Activated CD8-positive, alpha-beta T cell treated with anti-CD3 and anti-CD28 coated beads, Interleukin-2, amount 10 ng/mL, durations not matched to agents 7 days and 5 days (primary cell): ENCODE measurements at regions not wholly inside any gene's neighbourhood (a gene's known extent, or its start where the extent isn't known, plus 50 kb on each side); places are given as distances from the start of the nearest gene placed in this dataset.
A peak's percentile ranks its signal among the peaks of the same experiment; 100 is the strongest.
"Not testable (repeated sequence)": the region's sequence is repeated elsewhere in the genome, so short reads cannot be mapped to it uniquely, and the experiment has no call there.

Experiments used
- ATAC-seq: fragments of 150-1000 bp; cut with Tn5 transposase; one replicate; pipeline ENCODE4 v1.10.0; 2021; ENCODE audit warnings: moderate library complexity
- CTCF ChIA-PET: fragments of 350-600 bp; sonication (Branson Sonifier 250); formaldehyde crosslinking; loops from one replicate; lab custom pipeline; 2021; ENCODE audit warnings: antibody characterized with exemption; lab: Charles Lee
- POLR2A ChIA-PET: fragments of 350-600 bp; sonication (Branson Sonifier 250); formaldehyde crosslinking; loops from one replicate; lab custom pipeline; 2021; ENCODE audit warnings: antibody characterized with exemption; lab: Charles Lee
- DNase-seq: peaks from one replicate; pipeline ENCODE4 v3.0.0-alpha.2; 2020
- H3K27ac Mint-ChIP-seq: one replicate; pipeline ENCODE4 v1.8.0; 2021; ENCODE audit warnings: mild to moderate bottlenecking, mixed read lengths
- H3K27me3 Mint-ChIP-seq: one replicate; pipeline ENCODE4 v1.8.0; 2021; ENCODE audit warnings: low read depth, mixed read lengths
- H3K36me3 Mint-ChIP-seq: one replicate; pipeline ENCODE4 v1.8.0; 2021; ENCODE audit warnings: low read depth, mixed read lengths
- H3K4me1 Mint-ChIP-seq: one replicate; pipeline ENCODE4 v1.8.0; 2021; ENCODE audit warnings: low read depth, mixed read lengths
- H3K4me3 Mint-ChIP-seq: one replicate; pipeline ENCODE4 v1.8.0; 2021; ENCODE audit warnings: mild to moderate bottlenecking, mixed read lengths
- H3K9me3 Mint-ChIP-seq: one replicate; pipeline ENCODE4 v1.8.0; 2022; ENCODE audit warnings: mixed read lengths; ENCODE audit not compliant: insufficient read depth

GRCh38 chr1:168474322-168474721, 69.5 kb downstream of the XCL2 start:
- H3K36me3 Mint-ChIP-seq = peaks cover 57% of the 10 kb centered on the region
- no peak overlapping the region for H3K27ac Mint-ChIP-seq
- H3K27me3 Mint-ChIP-seq = no peaks in the 10 kb centered on the region
- DNase-seq = no peak
- POLR2A ChIA-PET = no interaction called here
- no peak for ATAC-seq
- CTCF ChIA-PET = interaction anchor here (0.8 to 1.7 kb wide), 2 partner anchors 8 to 129 kb away, joined by 3 to 4 read pairs; no protein-coding TSS in a partner anchor
- peaks cover 34% of the 10 kb centered on the region for H3K9me3 Mint-ChIP-seq
- no peak overlapping the region for H3K4me3 Mint-ChIP-seq
- H3K4me1 Mint-ChIP-seq = peaks cover 47% of the 10 kb centered on the region

- H3K27ac Mint-ChIP-seq = no peak overlapping the region
- H3K4me3 Mint-ChIP-seq = no peak overlapping the region
- H3K36me3 Mint-ChIP-seq = peaks cover 55% of the 10 kb centered on the region
- H3K27me3 Mint-ChIP-seq = no peaks in the 10 kb centered on the region
- POLR2A ChIA-PET = no interaction called here
- ATAC-seq = no peak
- CTCF ChIA-PET = no interaction called here
- H3K4me1 Mint-ChIP-seq = peaks cover 48% of the 10 kb centered on the region
- peaks cover 28% of the 10 kb centered on the region for H3K9me3 Mint-ChIP-seq
- no peak for DNase-seq
Measured at GRCh38 chr1:168473126-168473525, 70.7 kb downstream of the XCL2 start.

- no peak overlapping the region for H3K27ac Mint-ChIP-seq
- ATAC-seq (peak; percentile 16), DNase-seq (no peak)
- CTCF ChIA-PET = no interaction called here
- H3K9me3 Mint-ChIP-seq = peaks cover 28% of the 10 kb centered on the region
- no peaks in the 10 kb centered on the region for H3K27me3 Mint-ChIP-seq
- H3K4me3 Mint-ChIP-seq = no peak overlapping the region
- H3K36me3 Mint-ChIP-seq = peaks cover 57% of the 10 kb centered on the region
- POLR2A ChIA-PET = no interaction called here
- H3K4me1 Mint-ChIP-seq = peaks cover 49% of the 10 kb centered on the region
Measured at GRCh38 chr1:168472223-168472622, 71.6 kb downstream of the XCL2 start.

GRCh38 chr1:168470901-168471431, 72.8 kb downstream of the XCL2 start:
- ATAC-seq (no peak), DNase-seq (no peak)
- Mint-ChIP-seq H3K4me1 (peaks cover 53% of the 10 kb centered on the region), H3K4me3 (no peak overlapping the region), H3K9me3 (peaks cover 28% of the 10 kb centered on the region), H3K27ac (peak overlapping the region; percentile 37), H3K27me3 (no peaks in the 10 kb centered on the region), H3K36me3 (peaks cover 52% of the 10 kb centered on the region)
- ChIA-PET CTCF (interaction anchor here (0.6 to 6.1 kb wide), 7 partner anchors 16 to 638 kb away, joined by 3 to 143 read pairs (median 3); no protein-coding TSS in a partner anchor), POLR2A (interaction anchor here (0.6 to 1.3 kb wide), 4 partner anchors 27 to 70 kb away, joined by 3 to 5 read pairs (median 4); no protein-coding TSS in a partner anchor)

GRCh38 chr1:168469690-168470089, 74.1 kb downstream of the XCL2 start:
- ChIA-PET POLR2A (interaction anchor here (1.3 to 1.7 kb wide), 2 partner anchors 26 to 29 kb away, joined by 4 read pairs; no protein-coding TSS in a partner anchor), CTCF (interaction anchor here (1.0 to 6.1 kb wide), 10 partner anchors 7 to 235 kb away, joined by 3 to 143 read pairs (median 4); no protein-coding TSS in a partner anchor)
- Mint-ChIP-seq H3K27ac (peak overlapping the region; percentile 75), H3K36me3 (peaks cover 56% of the 10 kb centered on the region), H3K4me3 (no peak overlapping the region), H3K27me3 (no peaks in the 10 kb centered on the region), H3K9me3 (peaks cover 20% of the 10 kb centered on the region), H3K4me1 (peaks cover 66% of the 10 kb centered on the region)
- peak; percentile 73 for ATAC-seq
- peak; percentile 59 for DNase-seq

GRCh38 chr1:168468822-168469221, 75.0 kb downstream of the XCL2 start:
- H3K9me3 Mint-ChIP-seq = peaks cover 23% of the 10 kb centered on the region
- H3K36me3 Mint-ChIP-seq = peaks cover 58% of the 10 kb centered on the region
- H3K27ac Mint-ChIP-seq = peak overlapping the region; percentile 84
- no peak overlapping the region for H3K4me3 Mint-ChIP-seq
- ATAC-seq = no peak
- no peaks in the 10 kb centered on the region for H3K27me3 Mint-ChIP-seq
- peaks cover 73% of the 10 kb centered on the region for H3K4me1 Mint-ChIP-seq
- POLR2A ChIA-PET = interaction anchor here (0.6 to 1.9 kb wide), 5 partner anchors 9 to 52 kb away, joined by 3 to 8 read pairs (median 5); no protein-coding TSS in a partner anchor
- CTCF ChIA-PET = interaction anchor here (0.9 to 6.1 kb wide), 15 partner anchors 8 to 234 kb away, joined by 3 to 143 read pairs (median 3); no protein-coding TSS in a partner anchor
- no peak for DNase-seq

GRCh38 chr1:168468042-168468809, 75.6 kb downstream of the XCL2 start:
- Mint-ChIP-seq H3K27ac (peak overlapping the region; percentile 84), H3K4me3 (peak overlapping the region; percentile 70), H3K9me3 (peaks cover 19% of the 10 kb centered on the region), H3K4me1 (peaks cover 74% of the 10 kb centered on the region), H3K36me3 (peaks cover 58% of the 10 kb centered on the region), H3K27me3 (no peaks in the 10 kb centered on the region)
- POLR2A ChIA-PET = interaction anchor here (0.9 to 3.0 kb wide), 6 partner anchors 23 to 53 kb away, joined by 3 to 27 read pairs (median 6); no protein-coding TSS in a partner anchor
- CTCF ChIA-PET = interaction anchor here (0.8 to 6.1 kb wide), 13 partner anchors 9 to 135 kb away, joined by 3 to 143 read pairs (median 3); no protein-coding TSS in a partner anchor
- ATAC-seq (no peak), DNase-seq (no peak)

GRCh38 chr1:168467452-168467851, 76.3 kb downstream of the XCL2 start:
- POLR2A ChIA-PET = interaction anchor here (0.7 to 3.0 kb wide), 5 partner anchors 23 to 132 kb away, joined by 3 to 27 read pairs (median 5); no protein-coding TSS in a partner anchor
- H3K9me3 Mint-ChIP-seq = peaks cover 11% of the 10 kb centered on the region
- peak; percentile 26 for ATAC-seq
- peak overlapping the region; percentile 70 for H3K4me3 Mint-ChIP-seq
- no peaks in the 10 kb centered on the region for H3K27me3 Mint-ChIP-seq
- H3K4me1 Mint-ChIP-seq = peaks cover 75% of the 10 kb centered on the region
- CTCF ChIA-PET = interaction anchor here (0.8 to 6.1 kb wide), 6 partner anchors 24 to 136 kb away, joined by 3 to 143 read pairs (median 8); no protein-coding TSS in a partner anchor
- H3K36me3 Mint-ChIP-seq = peaks cover 56% of the 10 kb centered on the region
- peak; percentile 54 for DNase-seq
- H3K27ac Mint-ChIP-seq = peak overlapping the region; percentile 84

- H3K36me3 Mint-ChIP-seq = peaks cover 59% of the 10 kb centered on the region
- CTCF ChIA-PET = interaction anchor here (0.8 to 6.1 kb wide), 7 partner anchors 14 to 124 kb away, joined by 3 to 143 read pairs (median 3); no protein-coding TSS in a partner anchor
- peaks cover 13% of the 10 kb centered on the region for H3K9me3 Mint-ChIP-seq
- peaks cover 78% of the 10 kb centered on the region for H3K4me1 Mint-ChIP-seq
- H3K27ac Mint-ChIP-seq = peak overlapping the region; percentile 84
- no peaks in the 10 kb centered on the region for H3K27me3 Mint-ChIP-seq
- POLR2A ChIA-PET = interaction anchor here (0.6 to 3.0 kb wide), 4 partner anchors 22 to 133 kb away, joined by 3 to 27 read pairs (median 4); no protein-coding TSS in a partner anchor
- H3K4me3 Mint-ChIP-seq = peak overlapping the region; percentile 70
- DNase-seq (no peak), ATAC-seq (peak; percentile 32)
Measured at GRCh38 chr1:168466714-168467131, 77.1 kb downstream of the XCL2 start.

- ChIA-PET CTCF (interaction anchor here (0.7 to 6.1 kb wide), 9 partner anchors 14 to 137 kb away, joined by 3 to 143 read pairs (median 3); no protein-coding TSS in a partner anchor), POLR2A (interaction anchor here (0.6 to 3.0 kb wide), 2 partner anchors 21 to 27 kb away, joined by 4 to 27 read pairs; no protein-coding TSS in a partner anchor)
- peaks cover 77% of the 10 kb centered on the region for H3K4me1 Mint-ChIP-seq
- H3K27me3 Mint-ChIP-seq = no peaks in the 10 kb centered on the region
- peaks cover 19% of the 10 kb centered on the region for H3K9me3 Mint-ChIP-seq
- peak overlapping the region; percentile 84 for H3K27ac Mint-ChIP-seq
- H3K36me3 Mint-ChIP-seq = peaks cover 64% of the 10 kb centered on the region
- peak overlapping the region; percentile 3 for H3K4me3 Mint-ChIP-seq
- DNase-seq (peak; percentile 71), ATAC-seq (peak; percentile 61)
Measured at GRCh38 chr1:168466092-168466713, 77.6 kb downstream of the XCL2 start.

- H3K27me3 Mint-ChIP-seq, DNase-seq, POLR2A ChIA-PET, H3K4me3 Mint-ChIP-seq, H3K27ac Mint-ChIP-seq, ATAC-seq: not testable (repeated sequence)
- peaks cover 76% of the 10 kb centered on the region for H3K36me3 Mint-ChIP-seq
- CTCF ChIA-PET = interaction anchor here (0.8 to 1.3 kb wide), 3 partner anchors 9 to 22 kb away, joined by 3 to 5 read pairs (median 3); no protein-coding TSS in a partner anchor
- H3K9me3 Mint-ChIP-seq = peaks cover 51% of the 10 kb centered on the region
- H3K4me1 Mint-ChIP-seq = peaks cover 50% of the 10 kb centered on the region
Measured at GRCh38 chr1:168461108-168461507, 82.7 kb downstream of the XCL2 start.
